GM10266 (cell line): ENCODE measurements at regions not wholly inside any gene's neighbourhood (a gene's known extent, or its start where the extent isn't known, plus 50 kb on each side); places are given as distances from the start of the nearest gene placed in this dataset.

Experiments used
- DNase-seq: peaks from one replicate; pipeline ENCODE4 v3.0.0; 2012; ENCODE audit errors: extremely low spot score
- TF ChIP-seq, protein P1 (sequence below): IDR thresholded peaks from 2 replicates; pipeline ENCODE4 v1.5.1; 2012; ENCODE audit warnings: mild to moderate bottlenecking, low read depth; ENCODE audit not compliant: control insufficient read depth, insufficient read depth; ENCODE audit errors: missing control alignments

DNA sequence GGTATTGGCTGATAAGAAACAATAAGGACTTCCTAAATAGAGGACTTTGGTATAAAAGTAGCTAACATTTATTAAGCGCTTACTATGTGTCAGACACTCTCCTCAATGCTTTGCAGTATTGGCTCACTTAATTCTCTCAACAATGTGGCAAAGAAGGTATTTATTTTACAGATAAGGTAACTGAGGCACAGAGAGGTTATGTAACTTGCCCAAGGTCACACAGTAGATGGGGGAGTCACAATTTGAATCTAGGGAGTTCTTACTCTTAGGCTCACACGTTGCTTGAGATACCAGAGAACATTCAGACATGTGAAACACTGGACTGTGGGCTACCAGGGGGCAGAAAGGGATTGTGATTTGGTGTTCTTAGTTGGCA lies 60.8 kb upstream of the GPR158 start:
- TF ChIP-seq, protein P1, sequence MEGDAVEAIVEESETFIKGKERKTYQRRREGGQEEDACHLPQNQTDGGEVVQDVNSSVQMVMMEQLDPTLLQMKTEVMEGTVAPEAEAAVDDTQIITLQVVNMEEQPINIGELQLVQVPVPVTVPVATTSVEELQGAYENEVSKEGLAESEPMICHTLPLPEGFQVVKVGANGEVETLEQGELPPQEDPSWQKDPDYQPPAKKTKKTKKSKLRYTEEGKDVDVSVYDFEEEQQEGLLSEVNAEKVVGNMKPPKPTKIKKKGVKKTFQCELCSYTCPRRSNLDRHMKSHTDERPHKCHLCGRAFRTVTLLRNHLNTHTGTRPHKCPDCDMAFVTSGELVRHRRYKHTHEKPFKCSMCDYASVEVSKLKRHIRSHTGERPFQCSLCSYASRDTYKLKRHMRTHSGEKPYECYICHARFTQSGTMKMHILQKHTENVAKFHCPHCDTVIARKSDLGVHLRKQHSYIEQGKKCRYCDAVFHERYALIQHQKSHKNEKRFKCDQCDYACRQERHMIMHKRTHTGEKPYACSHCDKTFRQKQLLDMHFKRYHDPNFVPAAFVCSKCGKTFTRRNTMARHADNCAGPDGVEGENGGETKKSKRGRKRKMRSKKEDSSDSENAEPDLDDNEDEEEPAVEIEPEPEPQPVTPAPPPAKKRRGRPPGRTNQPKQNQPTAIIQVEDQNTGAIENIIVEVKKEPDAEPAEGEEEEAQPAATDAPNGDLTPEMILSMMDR, result no peak

DNA sequence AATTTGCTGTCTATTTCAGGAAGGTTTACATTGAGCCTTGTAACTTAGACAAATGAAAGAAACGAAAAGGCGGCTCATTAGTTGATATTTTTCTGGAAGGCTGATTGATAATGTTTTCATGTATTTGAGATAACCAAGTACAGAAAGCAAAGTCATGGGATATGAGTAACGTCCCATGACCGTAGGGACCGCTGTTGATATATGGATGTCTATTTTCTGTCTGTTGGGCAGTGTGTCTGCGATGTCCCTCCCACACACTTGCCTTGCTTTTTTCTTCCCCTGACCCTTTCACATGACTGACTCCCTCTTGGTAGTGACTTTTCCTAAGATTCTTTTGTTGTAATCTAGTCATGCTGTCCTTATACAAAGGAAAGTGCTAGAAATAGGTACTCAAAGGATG lies 57.0 kb upstream of the GPR158 start:
- TF ChIP-seq, protein P1, result no peak
- no peak for DNase-seq

More for the DNA sequence above, 60.8 kb upstream of the GPR158 start:
- DNase-seq, result no peak

DNA sequence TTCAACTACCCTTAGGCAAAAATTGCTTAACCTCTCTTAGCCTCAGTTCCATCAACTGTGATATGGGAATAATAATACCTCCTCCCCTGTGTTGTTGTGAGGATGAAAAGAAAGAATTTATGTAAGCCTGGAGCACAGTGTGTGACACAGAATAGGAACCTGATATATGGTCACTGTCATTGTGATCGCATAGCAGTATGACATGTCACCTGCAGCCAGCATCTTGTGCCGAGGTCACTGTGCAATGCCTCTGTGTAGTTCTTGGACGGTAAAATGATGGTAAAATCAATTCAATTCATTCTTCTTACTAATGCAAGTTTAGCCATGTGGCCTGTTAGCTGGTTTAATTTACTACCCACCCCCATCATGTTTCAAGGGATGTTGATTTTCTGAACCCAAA lies 54.6 kb upstream of the GPR158 start:
- TF ChIP-seq, protein P1, result no peak
- no peak for DNase-seq
